ENCODE measurements at regions not wholly inside any gene's neighbourhood (a gene's known extent, or its start where the extent isn't known, plus 50 kb on each side); places are given as distances from the start of the nearest gene placed in this dataset.
A peak's percentile ranks its signal among the peaks of the same experiment; 100 is the strongest.

- in situ Hi-C loops (cut with HindIII; ENCODE audit: low pct_ligation_motif_present, low pct_unique_long_range_greater_than_20kb, low sequenced_read_pairs), result no loop called here
- DNase-seq, result no peak
Measured at GRCh38 chr2:23238011-23238657, 146.8 kb upstream of the KLHL29 start.

GRCh38 chr2:23239374-23239773, 145.6 kb upstream of the KLHL29 start:
- in situ Hi-C loops (cut with HindIII; ENCODE audit: low pct_ligation_motif_present, low pct_unique_long_range_greater_than_20kb, low sequenced_read_pairs), result no loop called here
- DNase-seq, result no peak

- in situ Hi-C loops (cut with HindIII; ENCODE audit: low pct_ligation_motif_present, low pct_unique_long_range_greater_than_20kb, low sequenced_read_pairs), result no loop called here
- DNase-seq, result no peak
Measured at GRCh38 chr2:23241121-23241520, 143.9 kb upstream of the KLHL29 start.

- in situ Hi-C loops (cut with HindIII; ENCODE audit: low pct_ligation_motif_present, low pct_unique_long_range_greater_than_20kb, low sequenced_read_pairs), result no loop called here
Measured at GRCh38 chr2:23241611-23242245, 143.3 kb upstream of the KLHL29 start.

GRCh38 chr2:23243073-23243659, 141.8 kb upstream of the KLHL29 start:
- DNase-seq, result no peak

More at GRCh38 chr2:23241611-23242245, 143.3 kb upstream of the KLHL29 start:
- peak; percentile 28 for DNase-seq

GRCh38 chr2:23244617-23245016, 140.4 kb upstream of the KLHL29 start:
- no peak for DNase-seq
- in situ Hi-C loops (cut with HindIII; ENCODE audit: low pct_ligation_motif_present, low pct_unique_long_range_greater_than_20kb, low sequenced_read_pairs), result no loop called here

More at GRCh38 chr2:23243073-23243659, 141.8 kb upstream of the KLHL29 start:
- in situ Hi-C loops (cut with HindIII; ENCODE audit: low pct_ligation_motif_present, low pct_unique_long_range_greater_than_20kb, low sequenced_read_pairs), result no loop called here

- DNase-seq, result no peak
- in situ Hi-C loops (cut with HindIII; ENCODE audit: low pct_ligation_motif_present, low pct_unique_long_range_greater_than_20kb, low sequenced_read_pairs), result no loop called here
Measured at GRCh38 chr2:23246992-23247683, 137.8 kb upstream of the KLHL29 start.

GRCh38 chr2:23248667-23249066, 136.3 kb upstream of the KLHL29 start:
- in situ Hi-C loops (cut with HindIII; ENCODE audit: low pct_ligation_motif_present, low pct_unique_long_range_greater_than_20kb, low sequenced_read_pairs), result no loop called here
- no peak for DNase-seq

- in situ Hi-C loops (cut with HindIII; ENCODE audit: low pct_ligation_motif_present, low pct_unique_long_range_greater_than_20kb, low sequenced_read_pairs), result no loop called here
- no peak for DNase-seq
Measured at GRCh38 chr2:23249348-23249747, 135.6 kb upstream of the KLHL29 start.

- DNase-seq, result no peak
- in situ Hi-C loops (cut with HindIII; ENCODE audit: low pct_ligation_motif_present, low pct_unique_long_range_greater_than_20kb, low sequenced_read_pairs), result no loop called here
Measured at GRCh38 chr2:23250371-23250770, 134.6 kb upstream of the KLHL29 start.

GRCh38 chr2:23256643-23257042, 128.3 kb upstream of the KLHL29 start:
- no peak for DNase-seq
- in situ Hi-C loops (cut with HindIII; ENCODE audit: low pct_ligation_motif_present, low pct_unique_long_range_greater_than_20kb, low sequenced_read_pairs), result no loop called here

- in situ Hi-C loops (cut with HindIII; ENCODE audit: low pct_ligation_motif_present, low pct_unique_long_range_greater_than_20kb, low sequenced_read_pairs), result no loop called here
- no peak for DNase-seq
Measured at GRCh38 chr2:23260621-23261020, 124.4 kb upstream of the KLHL29 start.

GRCh38 chr2:23268467-23269263, 116.3 kb upstream of the KLHL29 start:
- peak; percentile 65 for DNase-seq
- in situ Hi-C loops (cut with HindIII; ENCODE audit: low pct_ligation_motif_present, low pct_unique_long_range_greater_than_20kb, low sequenced_read_pairs), result no loop called here

GRCh38 chr2:23269747-23270146, 115.2 kb upstream of the KLHL29 start:
- in situ Hi-C loops (cut with HindIII; ENCODE audit: low pct_ligation_motif_present, low pct_unique_long_range_greater_than_20kb, low sequenced_read_pairs), result no loop called here
- DNase-seq, result no peak

- in situ Hi-C loops (cut with HindIII; ENCODE audit: low pct_ligation_motif_present, low pct_unique_long_range_greater_than_20kb, low sequenced_read_pairs), result no loop called here
- no peak for DNase-seq
Measured at GRCh38 chr2:23270810-23271209, 114.2 kb upstream of the KLHL29 start.

GRCh38 chr2:23271230-23271629, 113.7 kb upstream of the KLHL29 start:
- in situ Hi-C loops (cut with HindIII; ENCODE audit: low pct_ligation_motif_present, low pct_unique_long_range_greater_than_20kb, low sequenced_read_pairs), result no loop called here
- no peak for DNase-seq

GRCh38 chr2:23273786-23274185, 111.2 kb upstream of the KLHL29 start:
- in situ Hi-C loops (cut with HindIII; ENCODE audit: low pct_ligation_motif_present, low pct_unique_long_range_greater_than_20kb, low sequenced_read_pairs), result no loop called here

GRCh38 chr2:23280401-23280800, 104.6 kb upstream of the KLHL29 start:
- in situ Hi-C loops (cut with HindIII; ENCODE audit: low pct_ligation_motif_present, low pct_unique_long_range_greater_than_20kb, low sequenced_read_pairs), result no loop called here
- DNase-seq, result no peak

More at GRCh38 chr2:23273786-23274185, 111.2 kb upstream of the KLHL29 start:
- DNase-seq, result no peak

GRCh38 chr2:23283653-23284052, 101.3 kb upstream of the KLHL29 start:
- DNase-seq, result peak; percentile 41
- in situ Hi-C loops (cut with HindIII; ENCODE audit: low pct_ligation_motif_present, low pct_unique_long_range_greater_than_20kb, low sequenced_read_pairs), result no loop called here

Measured in ACHN (cell line).